NCI-H146 (cell line): ENCODE measurements at regions not wholly inside any gene's neighbourhood (a gene's known extent, or its start where the extent isn't known, plus 50 kb on each side); places are given as distances from the start of the nearest gene placed in this dataset.
"Not testable (repeated sequence)": the region's sequence is repeated elsewhere in the genome, so short reads cannot be mapped to it uniquely, and the experiment has no call there.

ENCODE experiments used
- DNase-seq: peaks from one replicate; lab custom pipeline; 2025; lab: John Stamatoyannopoulos, UW

DNA sequence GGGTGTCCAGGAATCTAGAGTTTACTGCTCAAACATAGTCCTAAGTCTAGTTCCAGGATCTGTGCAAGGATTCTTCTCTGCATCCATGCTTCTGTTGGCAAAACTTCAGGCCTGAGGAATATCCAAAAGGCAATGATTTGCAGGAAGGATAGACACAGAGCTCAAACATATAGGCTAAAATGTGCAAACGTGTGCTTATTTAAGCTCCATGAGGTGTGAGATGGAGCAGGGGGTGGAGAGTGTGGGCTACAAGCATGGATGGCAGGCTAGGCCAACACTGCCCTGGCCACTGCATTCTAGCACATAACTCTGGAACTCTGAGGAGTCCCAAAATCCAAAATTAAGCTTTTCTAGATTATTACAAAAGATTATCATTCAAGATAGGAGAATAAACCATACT lies 301.1 kb downstream of the PAX3 start:
- DNase-seq: no peak

DNA sequence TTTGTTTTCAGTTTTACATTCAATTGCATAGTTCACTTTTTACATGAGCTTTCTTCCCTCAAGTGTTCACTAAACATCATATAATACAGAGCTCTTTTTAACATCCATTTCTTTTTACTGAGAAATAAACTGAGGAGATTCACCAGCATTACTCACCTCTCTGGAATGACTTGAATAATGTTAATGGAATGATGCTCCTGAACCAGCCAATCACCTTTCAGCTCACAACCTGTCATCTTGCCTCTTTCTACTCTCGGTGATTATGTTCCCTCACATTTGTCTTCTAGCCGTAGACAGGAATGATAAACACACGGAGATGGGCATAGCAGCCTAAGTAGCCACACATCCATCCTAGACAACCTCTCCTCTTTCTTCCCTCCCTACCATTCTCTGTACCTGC lies 301.7 kb downstream of the PAX3 start:
- DNase-seq: no peak

DNA sequence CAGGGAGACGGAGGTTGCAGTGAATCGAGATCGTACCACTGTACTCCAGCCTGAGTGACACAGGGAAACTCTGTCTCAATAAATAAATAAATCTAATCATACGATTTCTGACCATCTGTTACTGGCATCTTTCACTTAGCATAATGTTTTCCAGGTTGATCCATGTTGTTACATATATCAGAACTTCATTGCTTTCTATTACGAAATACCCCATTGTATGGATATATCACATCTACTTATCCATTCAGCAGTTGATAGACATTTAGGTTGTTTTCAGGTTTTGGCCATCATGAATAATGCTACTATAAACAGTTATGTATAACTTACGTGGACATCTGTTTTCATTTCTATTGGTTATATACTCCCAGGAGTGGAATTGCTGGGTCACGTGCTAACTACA lies 303.9 kb downstream of the PAX3 start:
- no peak for DNase-seq

DNA sequence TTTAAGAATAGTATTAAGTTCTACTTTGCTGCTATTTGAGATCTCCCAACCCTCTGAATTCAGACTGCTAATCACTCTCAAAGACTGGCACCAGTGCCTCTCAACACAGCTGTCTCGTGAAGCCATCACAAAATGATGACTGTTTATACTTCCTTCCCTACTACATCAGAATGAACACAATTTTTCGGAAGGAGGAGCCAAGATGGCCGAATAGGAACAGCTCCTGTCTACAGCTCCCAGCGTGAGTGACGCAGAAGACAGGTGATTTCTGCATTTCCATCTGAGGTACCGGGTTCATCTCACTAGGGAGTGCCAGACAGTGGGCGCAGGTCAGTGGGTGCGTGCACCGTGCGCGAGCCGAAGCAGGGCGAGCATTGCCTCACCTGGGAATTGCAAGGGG lies 314.4 kb downstream of the PAX3 start:
- not testable (repeated sequence) for DNase-seq

DNA sequence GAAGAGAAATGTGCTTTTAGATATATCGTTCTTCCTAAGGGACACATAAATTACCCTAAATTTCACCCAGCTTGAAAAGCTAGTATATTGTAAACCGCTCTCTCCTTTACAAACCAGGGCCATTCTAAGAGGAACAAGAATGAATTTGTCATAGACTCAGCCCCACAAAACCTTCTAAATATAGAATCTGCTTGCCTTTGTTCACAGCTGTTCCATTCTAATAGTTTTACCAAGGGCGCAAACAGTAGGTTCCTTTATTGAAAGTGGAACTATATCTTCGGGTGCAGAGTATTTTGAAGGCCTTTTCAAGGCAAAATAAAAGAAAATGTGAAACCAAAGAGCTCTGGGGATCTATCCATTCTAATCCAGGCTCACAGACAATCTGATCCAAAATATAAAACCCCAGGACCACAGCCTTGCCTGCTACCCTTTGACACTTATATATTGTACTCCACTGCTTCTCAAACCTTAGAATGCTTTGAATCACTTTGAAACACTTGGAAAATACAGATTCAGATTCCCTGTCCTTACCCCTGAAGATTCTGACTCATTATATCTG lies 316.8 kb downstream of the PAX3 start:
- no peak for DNase-seq

DNA sequence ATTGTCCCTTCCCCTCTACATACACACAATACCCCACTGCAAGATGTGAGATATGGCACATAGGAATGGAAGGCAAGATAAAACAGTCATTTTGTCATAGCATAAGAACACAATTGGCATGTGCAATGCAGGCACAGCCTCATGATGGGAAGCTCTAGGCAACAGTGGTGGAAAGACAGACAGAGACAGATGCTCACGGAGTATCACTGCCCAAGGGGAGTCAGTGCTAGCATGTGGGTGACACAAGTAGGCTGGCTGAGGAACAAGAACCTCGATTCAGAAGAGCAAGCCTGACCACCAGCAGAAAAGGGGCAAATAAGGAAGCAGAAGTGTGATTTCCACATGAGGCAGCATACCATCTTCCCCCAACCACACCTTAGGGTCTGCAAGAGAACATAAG lies 323.6 kb downstream of the PAX3 start:
- no peak for DNase-seq

DNA sequence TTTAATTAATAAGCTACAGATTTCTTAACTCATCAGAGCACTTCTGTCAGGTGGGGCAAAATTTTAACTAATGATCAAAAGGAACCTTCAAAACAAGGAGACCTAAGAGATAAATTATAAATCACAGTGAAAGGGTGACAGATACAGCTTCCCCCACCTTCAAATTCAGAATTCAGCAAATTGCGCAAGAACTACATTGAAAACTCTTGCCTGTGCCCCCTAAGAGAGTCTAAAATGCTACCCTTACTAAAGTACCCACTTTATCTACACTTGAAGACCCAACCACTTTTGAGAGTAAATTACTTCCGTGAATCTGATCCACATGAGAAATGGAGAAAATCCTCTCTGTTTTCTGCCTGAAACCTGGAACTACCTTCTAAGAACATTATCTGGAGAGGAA lies 324.9 kb downstream of the PAX3 start:
- DNase-seq: no peak

DNA sequence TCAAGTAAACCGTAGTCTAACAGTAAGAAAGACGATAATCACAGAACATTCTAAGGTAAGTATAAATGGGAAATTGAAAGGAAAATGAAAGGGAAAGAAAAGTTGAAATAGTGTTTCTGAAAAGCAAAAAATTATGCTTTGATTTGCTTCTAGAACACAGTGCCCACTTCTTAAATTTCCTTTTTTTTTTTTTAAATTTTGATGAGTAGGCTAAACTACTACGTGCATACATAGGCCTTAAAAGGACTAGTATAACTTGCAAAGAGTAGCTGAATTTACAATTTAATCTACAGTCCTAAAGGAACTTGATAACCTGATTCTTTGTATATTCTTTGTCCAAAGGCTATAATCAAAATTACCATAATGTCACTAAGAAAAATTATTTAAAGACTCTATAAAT lies 325.3 kb downstream of the PAX3 start:
- no peak for DNase-seq

DNA sequence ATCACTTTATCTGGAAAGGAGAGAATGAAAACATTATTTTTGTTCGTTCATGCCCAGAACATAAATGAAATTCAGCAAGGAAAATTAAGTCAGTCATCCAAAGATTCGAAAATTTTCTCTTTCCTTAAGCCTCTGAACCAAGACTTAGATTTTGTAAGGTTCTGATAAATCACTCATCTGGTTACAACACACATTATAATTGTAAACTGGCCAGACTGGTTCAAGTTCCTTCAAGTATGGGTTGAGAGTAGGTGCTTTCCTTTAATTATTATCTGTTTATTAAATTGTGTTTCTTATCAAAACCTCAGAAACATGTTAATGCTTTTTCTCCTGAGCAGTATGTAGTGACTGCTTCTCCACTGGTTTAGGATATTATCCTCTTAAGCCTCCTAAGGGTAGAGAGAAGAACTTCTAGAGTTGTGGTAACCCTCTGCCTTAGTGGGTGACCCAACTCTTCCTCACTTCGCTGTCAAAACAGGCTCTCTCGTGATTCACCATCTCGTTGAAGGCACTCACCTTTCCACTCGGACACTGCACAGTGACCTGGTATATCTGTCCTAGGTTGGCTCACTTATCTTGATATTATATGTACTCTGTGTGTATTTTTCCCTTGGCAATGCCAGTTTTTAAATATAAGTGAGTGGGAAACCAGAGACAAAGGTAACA lies 325.9 kb downstream of the PAX3 start:
- DNase-seq: no peak

DNA sequence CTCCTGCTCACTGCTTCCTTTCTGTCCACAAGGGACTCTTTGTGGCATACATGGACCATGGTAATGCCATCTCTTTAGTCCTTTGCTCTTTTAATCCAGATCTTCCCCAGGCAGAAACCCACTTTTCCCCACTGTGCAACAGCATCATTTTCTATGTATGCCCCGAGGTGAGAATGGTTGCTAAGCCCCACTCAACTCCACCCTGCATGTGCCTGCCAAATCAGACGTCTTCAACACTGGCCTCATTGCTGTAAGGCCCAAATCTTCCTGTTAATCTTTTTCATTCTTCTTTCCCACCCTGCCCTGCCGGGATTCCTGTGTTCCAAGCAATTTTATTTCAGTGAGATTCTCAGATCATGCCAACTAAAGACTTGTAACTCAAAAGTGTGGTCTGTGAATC lies 328.4 kb downstream of the PAX3 start:
- DNase-seq: no peak

DNA sequence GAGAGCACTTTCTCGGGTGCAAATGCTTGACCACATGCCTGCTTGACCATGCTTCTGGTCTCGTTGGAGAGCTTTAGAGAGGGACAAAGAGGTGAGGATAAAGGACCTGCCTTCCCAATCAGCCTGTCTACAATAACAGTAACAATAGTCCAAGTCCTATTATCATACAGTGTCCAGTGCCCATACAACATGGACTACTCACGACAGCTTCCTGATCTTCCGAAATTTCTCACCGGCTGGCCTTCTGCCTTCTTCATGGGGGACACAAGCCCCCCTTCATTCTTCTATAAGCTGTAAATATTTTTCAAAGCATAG lies 329.0 kb downstream of the PAX3 start:
- no peak for DNase-seq

DNA sequence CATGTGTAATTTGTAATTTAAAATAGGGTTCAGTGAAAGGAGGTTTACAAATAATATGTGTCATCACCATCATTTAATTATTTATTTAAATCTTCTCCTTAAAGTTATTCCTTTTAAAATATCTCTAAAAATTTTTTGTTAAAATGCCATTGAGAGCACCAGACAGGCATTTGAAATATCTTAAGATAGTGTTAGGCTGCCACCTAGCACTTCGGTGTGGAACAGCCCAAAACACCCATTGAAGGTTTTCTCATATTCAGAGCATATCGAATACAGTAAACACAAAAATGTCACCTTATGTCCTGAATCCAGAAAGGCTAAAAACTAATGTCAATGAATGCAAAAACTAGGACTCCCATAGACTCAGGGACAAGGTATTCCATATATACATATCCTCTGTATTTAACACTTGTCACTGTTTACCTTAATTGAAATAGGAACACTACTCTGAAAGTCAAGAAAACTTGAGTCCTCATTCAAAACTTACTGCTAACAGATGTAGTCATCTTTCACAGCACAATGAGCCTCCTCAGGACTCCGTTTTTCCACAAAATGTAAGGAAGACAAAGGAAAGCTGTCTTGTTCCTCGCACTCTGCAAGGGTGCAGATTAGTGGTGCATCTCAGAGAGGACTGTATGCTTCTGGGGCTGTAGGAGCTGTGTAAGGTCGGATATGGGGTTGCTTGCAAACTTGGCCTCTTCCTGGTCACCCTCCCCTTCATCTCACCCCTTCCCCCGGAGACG lies 329.5 kb downstream of the PAX3 start:
- peak; percentile 22 for DNase-seq

DNA sequence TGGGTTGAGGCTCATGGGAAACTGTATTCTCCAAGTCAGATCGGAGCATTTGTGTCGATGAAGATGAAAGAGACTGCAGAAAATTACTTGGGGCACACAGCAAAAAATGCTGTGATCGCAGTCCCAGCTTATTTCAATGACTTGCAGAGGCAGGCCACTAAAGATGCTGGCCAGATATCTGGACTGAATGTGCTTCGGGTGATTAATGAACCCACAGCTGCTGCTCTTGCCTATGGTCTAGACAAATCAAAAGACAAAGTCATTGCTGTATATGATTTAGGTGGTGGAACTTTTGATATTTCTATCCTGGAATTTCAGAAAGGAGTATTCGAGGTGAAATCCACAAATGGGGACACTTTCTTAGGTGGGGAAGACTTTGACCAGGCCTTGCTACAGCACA lies 336.6 kb downstream of the PAX3 start:
- DNase-seq: no peak

DNA sequence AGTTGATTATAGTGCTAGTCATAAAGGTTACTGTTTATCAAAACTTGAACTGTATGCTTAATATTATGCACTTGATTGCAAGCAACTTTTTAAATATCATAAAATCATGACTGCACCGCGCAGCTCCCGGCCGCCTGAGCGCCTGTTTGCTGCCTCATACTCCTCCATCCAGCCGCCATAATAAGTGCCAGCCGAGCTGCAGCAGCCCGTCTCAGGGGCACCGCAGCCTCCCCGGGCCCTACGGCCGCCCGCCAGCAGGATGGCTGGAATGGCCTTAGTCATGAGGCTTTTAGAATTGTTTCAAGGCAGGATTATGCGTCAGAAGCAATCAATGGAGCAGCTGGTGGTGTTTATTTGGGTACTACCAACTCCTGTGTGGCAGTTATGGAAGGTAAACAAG lies 337.2 kb downstream of the PAX3 start:
- peak; percentile 55 for DNase-seq

DNA sequence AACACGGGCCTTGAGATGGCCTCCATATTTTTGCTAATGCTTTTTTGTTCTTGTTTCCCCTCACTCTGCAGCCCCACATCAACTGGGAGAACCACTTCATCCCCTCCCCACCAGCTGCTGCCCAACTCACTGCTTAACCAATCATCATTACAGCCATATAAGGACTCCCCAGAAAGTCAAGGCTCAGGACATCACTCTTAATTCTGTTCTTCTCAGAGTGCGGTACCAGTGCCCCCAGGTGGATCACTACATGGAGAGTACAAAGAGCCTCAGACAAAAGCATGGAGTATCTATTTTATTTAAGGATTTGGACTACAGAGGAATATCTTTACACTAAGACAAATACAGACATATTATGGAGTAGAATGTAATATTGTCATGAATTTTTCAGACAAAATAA lies 340.6 kb downstream of the PAX3 start:
- DNase-seq: no peak

DNA sequence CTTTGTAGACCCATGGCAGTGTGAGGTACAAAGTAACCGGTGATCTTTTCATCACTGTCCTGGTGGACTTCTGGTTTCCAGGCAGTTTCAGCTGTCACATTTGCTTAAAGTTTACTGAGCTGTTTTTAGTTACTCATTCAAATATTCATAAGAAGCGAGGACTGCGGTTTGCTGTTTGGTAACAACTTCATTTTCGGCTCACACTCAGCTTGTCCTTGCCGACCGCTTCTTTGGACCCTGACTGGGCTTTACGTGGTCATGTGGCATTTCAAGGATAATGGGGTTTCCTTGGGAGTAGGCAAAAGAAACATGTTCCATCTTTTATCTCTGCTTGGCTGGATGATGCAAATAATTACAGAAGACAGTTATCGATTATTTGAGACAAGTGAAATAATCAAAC lies 350.7 kb downstream of the PAX3 start:
- DNase-seq: no peak

DNA sequence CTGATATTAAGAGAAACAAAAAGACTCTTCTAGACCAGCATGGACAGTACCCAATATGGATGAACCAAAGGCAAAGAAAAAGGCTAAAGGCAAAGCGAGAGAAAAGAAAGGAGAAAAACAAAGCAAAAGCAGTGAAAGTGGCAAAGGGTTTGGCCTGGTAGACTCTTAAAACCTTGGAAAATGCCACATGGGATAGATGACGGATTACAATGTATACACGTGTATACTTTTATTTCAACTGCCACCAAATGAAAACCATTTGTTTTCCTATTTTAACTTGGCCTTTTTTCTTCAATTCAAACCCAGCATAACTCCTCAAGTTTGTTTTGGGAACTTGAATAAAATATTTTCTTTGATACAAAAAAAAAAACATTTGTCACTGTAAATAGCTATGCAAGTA lies 354.3 kb downstream of the PAX3 start:
- DNase-seq: not testable (repeated sequence)

DNA sequence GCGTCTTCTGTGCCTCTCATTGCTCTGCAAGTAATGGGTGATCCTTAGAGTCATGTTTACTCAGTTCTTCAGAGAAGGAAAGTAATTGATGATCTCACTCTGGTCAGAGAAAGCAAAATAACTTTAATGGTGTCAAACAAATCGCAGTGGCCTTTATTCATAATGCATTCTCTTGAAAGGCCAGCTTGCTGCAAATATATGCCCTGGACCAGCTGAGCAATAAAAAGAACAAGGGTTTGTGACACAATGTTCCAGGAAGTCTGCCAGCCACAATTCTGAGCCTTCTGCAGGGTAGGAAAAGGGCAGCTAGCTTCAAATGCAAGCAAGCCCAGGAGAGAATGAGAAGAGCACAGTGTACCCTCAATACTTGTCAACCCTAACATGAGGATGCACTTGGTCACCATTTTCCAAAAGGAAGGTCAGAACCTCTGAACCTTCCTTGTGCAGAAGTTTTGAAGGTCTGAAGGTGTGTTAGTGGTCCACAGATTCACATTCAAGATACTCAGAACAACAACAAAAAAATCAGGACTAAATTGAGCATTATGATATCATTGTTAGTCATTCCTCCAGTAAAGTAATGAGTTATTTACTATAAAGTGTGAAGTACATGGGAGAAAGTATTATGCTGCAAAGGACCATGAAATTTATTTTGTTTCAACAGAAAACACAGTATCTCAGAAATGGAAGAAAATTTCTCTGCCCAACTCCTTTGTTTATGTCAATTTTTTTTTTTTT lies 355.6 kb downstream of the PAX3 start:
- no peak for DNase-seq

DNA sequence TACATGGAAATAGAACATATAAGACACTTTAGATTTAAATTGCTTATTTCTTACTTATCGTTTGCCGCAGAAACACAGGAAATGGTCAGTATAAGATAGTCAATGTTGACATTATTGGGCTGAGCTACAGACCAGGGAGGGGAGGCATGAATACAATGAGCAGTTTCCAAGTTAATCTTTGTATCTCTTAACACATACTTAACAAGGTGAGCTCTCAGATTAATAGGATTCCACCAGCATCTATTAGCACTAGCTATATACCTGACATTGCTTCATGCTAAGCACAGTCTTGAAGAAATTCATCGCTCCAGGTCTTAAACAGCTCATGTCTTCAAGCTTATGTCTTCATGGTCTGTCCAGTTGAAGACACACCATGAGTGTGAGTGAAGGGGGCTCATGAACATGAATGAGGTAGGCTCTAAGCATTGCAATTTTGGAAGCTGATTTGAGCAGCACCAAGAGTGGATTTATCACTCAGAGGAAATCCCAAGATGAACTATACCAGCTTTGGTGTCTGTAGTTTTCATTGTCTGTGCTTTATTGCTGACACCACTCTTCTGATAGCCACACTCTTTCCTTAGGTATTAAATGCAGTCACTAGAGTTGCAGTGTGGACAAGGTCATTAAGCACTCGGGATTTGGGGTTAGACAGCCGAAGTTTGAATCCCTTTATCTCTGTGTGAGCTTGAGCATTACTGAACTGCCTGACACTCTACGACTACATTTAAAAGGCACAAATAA lies 359.3 kb upstream of the EPHA4 start:
- no peak for DNase-seq

DNA sequence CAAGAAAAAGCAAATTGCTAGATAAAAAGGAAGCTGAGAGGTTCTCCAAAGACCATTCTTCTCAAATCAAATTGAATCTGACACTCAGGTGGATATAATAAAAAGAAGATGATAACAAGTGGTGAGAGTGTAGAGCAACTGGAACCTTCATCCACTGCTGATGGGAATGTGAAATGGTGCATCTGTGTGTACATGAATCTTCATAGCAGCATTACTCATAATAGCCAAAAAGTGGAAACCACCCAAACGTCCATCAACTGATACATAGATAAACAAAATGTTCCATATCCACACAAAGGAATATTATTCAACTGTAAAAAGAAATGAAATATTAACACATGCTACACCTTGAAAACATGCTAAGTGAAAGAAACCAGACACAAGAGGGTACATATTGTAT lies 357.2 kb upstream of the EPHA4 start:
- DNase-seq: no peak

DNA sequence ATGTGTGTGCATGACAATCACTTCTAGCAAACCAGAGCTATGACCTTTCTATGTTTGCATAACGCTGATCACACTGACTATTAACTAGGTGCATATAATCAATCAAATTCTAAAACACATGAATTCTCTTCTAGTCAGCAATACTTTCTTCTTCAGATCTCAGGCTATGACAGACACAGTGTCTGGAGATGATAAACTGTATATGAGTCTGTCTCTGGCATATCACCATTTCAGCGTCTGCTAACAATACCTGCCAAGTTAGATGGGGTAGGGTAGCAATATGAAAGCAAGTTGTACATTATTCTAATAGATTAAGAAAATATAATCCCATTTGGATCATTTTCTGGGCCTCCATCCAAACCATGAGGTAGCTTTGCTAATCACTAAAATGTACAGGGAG lies 354.2 kb upstream of the EPHA4 start:
- DNase-seq: no peak

DNA sequence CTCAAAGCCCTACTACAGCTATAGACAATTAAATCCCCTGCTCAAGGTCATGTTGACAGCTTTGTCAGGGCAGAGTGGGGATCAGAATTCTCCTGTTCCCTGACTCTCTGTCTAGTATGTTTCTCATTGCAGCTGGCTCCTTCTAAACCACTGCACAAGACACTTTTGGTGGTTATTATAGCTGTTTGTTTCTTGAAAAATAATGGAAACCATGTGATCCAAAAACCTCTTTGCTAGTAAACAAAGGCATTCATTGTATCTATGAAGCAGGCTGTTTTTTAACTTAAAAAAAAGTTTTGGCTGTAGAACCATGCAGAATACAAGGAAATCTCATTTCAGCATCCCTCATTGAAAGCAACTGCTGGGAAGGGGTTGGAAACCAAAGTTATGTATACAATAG lies 352.5 kb upstream of the EPHA4 start:
- no peak for DNase-seq

DNA sequence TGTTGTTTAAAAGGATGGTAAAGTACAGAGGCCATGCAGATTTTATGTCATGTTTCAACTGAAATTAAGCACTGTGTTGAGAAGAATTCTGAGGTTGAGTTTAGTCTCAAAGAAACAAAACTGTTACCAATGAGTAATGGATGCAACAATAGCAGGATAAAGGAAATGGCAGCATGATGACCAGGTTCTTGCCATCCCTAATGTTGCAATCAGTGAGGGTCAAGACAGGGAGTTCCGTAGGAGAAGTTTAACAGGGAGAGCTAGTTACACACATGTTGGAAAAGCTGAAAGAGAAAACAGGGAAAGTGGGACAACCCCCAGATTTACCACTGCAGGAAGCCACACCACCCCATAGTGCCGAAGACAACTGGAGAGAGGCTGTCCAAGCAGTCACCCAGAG lies 343.8 kb upstream of the EPHA4 start:
- DNase-seq: no peak
